ENCODE measurements at regions not wholly inside any gene's neighbourhood (a gene's known extent, or its start where the extent isn't known, plus 50 kb on each side); places are given as distances from the start of the nearest gene placed in this dataset.

GRCh38 chr1:58316141-58316540, 230.4 kb downstream of the OMA1 start:
- TF ChIP-seq CTCF (IDR thresholded peaks at IDR 0.05; ENCODE audit: extremely low read depth, missing control alignments): no peak
- DNase-seq (ENCODE audit: low spot score): no peak

GRCh38 chr1:58312971-58313563, 233.5 kb downstream of the OMA1 start:
- DNase-seq (ENCODE audit: low spot score): no peak

GRCh38 chr1:58312461-58312860, 234.1 kb downstream of the OMA1 start:
- DNase-seq (ENCODE audit: low spot score): no peak
- TF ChIP-seq CTCF (IDR thresholded peaks at IDR 0.05; ENCODE audit: extremely low read depth, missing control alignments): no peak

More at GRCh38 chr1:58312971-58313563, 233.5 kb downstream of the OMA1 start:
- TF ChIP-seq CTCF (IDR thresholded peaks at IDR 0.05; ENCODE audit: extremely low read depth, missing control alignments): no peak

- no peak for TF ChIP-seq CTCF (IDR thresholded peaks at IDR 0.05; ENCODE audit: extremely low read depth, missing control alignments)
These were observed 235.6 kb downstream of the OMA1 start for GRCh38 chr1:58310881-58311280.

GRCh38 chr1:58310469-58310868, 236.1 kb downstream of the OMA1 start:
- TF ChIP-seq CTCF (IDR thresholded peaks at IDR 0.05; ENCODE audit: extremely low read depth, missing control alignments): no peak
- no peak for DNase-seq (ENCODE audit: low spot score)

More at GRCh38 chr1:58310881-58311280, 235.6 kb downstream of the OMA1 start:
- no peak for DNase-seq (ENCODE audit: low spot score)

GRCh38 chr1:58308206-58308605, 238.3 kb downstream of the OMA1 start:
- no peak for TF ChIP-seq CTCF (IDR thresholded peaks at IDR 0.05; ENCODE audit: extremely low read depth, missing control alignments)
- DNase-seq (ENCODE audit: low spot score): no peak

- DNase-seq (ENCODE audit: low spot score): no peak
- no peak for TF ChIP-seq CTCF (IDR thresholded peaks at IDR 0.05; ENCODE audit: extremely low read depth, missing control alignments)
These were observed 239.1 kb downstream of the OMA1 start for GRCh38 chr1:58307431-58307830.
